ENCODE measurements at regions not wholly inside any gene's neighbourhood (a gene's known extent, or its start where the extent isn't known, plus 50 kb on each side); places are given as distances from the start of the nearest gene placed in this dataset.
"Not testable (repeated sequence)": the region's sequence is repeated elsewhere in the genome, so short reads cannot be mapped to it uniquely, and the experiment has no call there.

- TF ChIP-seq NFIC (IDR thresholded peaks at IDR 0.05; ENCODE audit: borderline replicate concordance); IRF3 (IDR thresholded peaks at IDR 0.05; ENCODE audit: low read depth, low read length); CTCF (IDR thresholded peaks at IDR 0.05); GATA2 (CRISPR knock-in tag; IDR thresholded peaks at IDR 0.05); POLR2AphosphoS5 (IDR thresholded peaks at IDR 0.05; ENCODE audit: low read depth, low read length); YY1 (IDR thresholded peaks at IDR 0.05; ENCODE audit: low read depth); RAD21 (IDR thresholded peaks at IDR 0.05; ENCODE audit: low read length); MXI1 (IDR thresholded peaks at IDR 0.05; ENCODE audit: low read depth, low read length); SIN3A (IDR thresholded peaks at IDR 0.05; ENCODE audit: borderline replicate concordance, low read depth, low read length); PBX3 (IDR thresholded peaks at IDR 0.05): not testable (repeated sequence)
Measured at GRCh38 chr17:30711626-30712507, 112.6 kb downstream of the CRLF3 start.
